Epithelial cell of proximal tubule (primary cell): ENCODE measurements at regions not wholly inside any gene's neighbourhood (a gene's known extent, or its start where the extent isn't known, plus 50 kb on each side); places are given as distances from the start of the nearest gene placed in this dataset.

Experiments used
- DNase-seq: peaks from one replicate; pipeline ENCODE4 v3.0.0-alpha.2; 2011; ENCODE audit warnings: low read depth
- H3K4me3 ChIP-seq: 2 replicates; pipeline ENCODE4 v1.5.1; 2011; ENCODE audit warnings: low read depth, mild to moderate bottlenecking, low read length
- TF ChIP-seq, protein P1 (sequence below): conservative IDR thresholded peaks from 2 replicates; pipeline ENCODE4 v1.5.1; 2012; ENCODE audit warnings: low read depth, mild to moderate bottlenecking, low read length

DNA sequence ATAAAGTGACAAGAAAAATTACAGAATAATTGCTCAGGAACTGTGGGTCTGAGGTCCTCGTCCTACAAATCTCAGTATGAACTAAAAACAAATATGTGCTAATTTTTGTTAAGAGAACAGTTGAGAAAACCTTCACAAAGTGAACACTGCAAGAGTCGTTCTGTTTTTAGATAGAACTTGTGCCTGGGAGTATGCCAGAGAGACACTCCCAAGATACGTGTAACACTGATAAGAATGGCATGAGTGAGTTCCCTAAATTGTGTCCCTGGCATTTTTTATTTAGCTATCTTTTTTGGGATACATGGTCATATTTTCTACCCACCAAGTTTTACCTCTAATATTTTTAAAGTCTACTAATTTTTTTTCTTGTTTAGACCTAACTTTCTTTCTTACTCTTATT is 860.0 kb upstream of the NR2F2 start:
- no peak overlapping the region for H3K4me3 ChIP-seq
- TF ChIP-seq, protein P1, sequence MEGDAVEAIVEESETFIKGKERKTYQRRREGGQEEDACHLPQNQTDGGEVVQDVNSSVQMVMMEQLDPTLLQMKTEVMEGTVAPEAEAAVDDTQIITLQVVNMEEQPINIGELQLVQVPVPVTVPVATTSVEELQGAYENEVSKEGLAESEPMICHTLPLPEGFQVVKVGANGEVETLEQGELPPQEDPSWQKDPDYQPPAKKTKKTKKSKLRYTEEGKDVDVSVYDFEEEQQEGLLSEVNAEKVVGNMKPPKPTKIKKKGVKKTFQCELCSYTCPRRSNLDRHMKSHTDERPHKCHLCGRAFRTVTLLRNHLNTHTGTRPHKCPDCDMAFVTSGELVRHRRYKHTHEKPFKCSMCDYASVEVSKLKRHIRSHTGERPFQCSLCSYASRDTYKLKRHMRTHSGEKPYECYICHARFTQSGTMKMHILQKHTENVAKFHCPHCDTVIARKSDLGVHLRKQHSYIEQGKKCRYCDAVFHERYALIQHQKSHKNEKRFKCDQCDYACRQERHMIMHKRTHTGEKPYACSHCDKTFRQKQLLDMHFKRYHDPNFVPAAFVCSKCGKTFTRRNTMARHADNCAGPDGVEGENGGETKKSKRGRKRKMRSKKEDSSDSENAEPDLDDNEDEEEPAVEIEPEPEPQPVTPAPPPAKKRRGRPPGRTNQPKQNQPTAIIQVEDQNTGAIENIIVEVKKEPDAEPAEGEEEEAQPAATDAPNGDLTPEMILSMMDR = no peak
- no peak for DNase-seq

DNA sequence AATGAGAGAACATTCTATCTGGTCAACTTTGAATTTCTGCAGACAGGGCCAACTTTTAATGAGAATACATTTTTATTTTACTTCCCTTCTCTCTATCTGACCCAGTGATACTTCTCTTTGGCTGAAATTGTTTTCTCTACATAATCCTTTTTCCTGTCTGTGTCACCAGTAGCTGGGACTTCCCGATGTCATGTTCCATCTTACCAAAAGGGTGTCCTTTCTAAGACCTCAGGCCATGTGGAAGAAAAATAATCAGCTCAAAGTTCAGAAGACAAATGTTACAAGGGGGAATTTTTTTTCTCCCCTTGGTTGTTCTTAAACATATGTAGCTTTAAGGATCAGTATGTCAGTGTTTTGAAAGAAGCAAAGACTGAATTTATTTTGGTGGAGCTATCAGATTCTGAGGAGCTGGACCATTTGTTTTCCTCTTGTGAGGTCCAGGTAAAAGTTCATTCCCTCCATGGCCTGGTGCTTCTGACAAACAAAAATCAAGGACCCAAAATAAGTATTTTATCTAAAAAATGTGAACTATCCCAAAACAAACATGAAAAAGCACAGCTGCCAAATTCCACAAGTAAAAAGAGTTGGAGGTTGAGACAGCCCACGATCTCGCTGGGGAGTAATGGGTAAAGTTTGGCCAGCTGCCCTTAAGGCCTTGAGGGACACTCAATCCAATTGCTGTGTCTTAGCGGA is 859.4 kb upstream of the NR2F2 start:
- DNase-seq = no peak
- TF ChIP-seq, protein P1 = no peak
- no peak overlapping the region for H3K4me3 ChIP-seq

DNA sequence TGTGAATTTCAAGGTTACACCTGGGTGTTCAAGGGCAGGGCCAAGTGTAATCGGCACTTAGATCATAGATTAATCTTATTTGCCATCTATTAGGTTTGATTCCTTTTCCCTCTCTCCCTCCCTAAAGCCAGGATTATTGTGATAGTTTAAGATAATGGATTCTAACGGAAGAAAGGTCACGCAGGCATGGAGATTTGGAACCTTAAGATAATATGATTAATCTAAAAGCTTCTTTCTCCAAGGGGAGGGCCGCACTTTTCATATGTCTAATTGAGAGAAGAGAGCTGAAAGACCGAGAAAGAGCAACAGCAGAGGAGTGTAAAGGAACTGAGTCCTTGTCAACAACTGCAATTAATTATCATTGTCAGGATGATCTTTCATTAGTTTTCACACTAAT is 858.8 kb upstream of the NR2F2 start:
- DNase-seq = no peak
- H3K4me3 ChIP-seq = no peak overlapping the region
- TF ChIP-seq, protein P1 = no peak

DNA sequence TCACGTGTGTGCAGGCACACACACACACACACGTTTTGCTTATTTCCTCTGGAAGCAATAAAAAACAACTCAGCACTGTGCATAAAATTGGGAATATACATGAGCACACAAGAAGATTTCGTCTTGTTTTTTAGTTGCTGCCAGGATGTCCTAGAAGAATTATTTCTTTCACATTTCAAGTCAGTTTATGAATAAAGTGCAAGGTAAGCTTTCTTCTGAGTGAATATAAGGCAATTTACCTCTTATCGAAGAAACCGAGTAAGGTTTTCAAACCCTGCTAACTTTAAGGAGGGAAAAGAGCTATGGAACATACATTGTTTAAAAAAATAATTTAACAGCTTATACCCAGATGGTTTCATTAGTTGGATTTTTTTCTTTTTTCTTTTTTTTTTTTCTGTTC is 855.4 kb upstream of the NR2F2 start:
- TF ChIP-seq, protein P1 = no peak
- no peak overlapping the region for H3K4me3 ChIP-seq
- no peak for DNase-seq

DNA sequence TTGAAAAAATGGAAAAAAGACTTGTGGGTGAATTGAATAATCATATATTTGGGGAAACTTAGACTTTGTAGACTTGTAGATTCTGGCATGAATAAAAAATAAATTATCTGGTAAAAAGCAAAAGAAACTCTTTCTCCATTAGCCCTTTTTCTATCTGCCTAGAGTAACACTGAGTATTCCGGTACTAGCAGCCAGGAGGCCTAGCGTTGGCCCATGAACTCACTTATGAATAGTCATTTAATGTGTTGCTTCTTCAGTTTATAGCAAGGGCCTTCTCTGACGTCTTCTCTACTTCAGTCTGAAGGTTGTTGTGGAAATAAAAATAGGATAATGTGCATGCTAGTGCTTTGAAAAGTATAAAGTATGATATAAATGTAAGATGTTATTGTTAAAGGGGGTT is 851.2 kb upstream of the NR2F2 start:
- DNase-seq = no peak
- H3K4me3 ChIP-seq = no peak overlapping the region

DNA sequence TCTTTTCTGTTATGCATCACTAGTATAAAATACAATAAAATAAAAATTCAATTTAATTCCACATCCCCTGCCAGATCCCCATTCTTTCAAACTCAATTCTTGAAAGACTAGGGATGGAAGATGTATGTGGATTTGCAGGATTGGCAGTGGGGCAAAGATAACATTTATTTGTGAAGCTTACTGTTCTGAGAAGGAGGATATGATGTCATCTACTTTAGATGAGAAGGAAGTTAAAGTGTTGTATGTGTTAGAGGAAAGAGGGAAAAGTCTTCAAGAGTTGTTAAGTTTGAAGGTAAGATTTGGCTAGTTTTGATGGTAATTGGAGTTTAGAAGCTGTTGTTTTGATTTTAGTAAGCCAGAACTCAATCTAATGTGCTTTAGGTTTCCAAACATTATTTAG is 845.1 kb upstream of the NR2F2 start:
- DNase-seq = no peak
- TF ChIP-seq, protein P1 = no peak
- H3K4me3 ChIP-seq = no peak overlapping the region

More for the DNA sequence above, 851.2 kb upstream of the NR2F2 start:
- TF ChIP-seq, protein P1 = no peak

DNA sequence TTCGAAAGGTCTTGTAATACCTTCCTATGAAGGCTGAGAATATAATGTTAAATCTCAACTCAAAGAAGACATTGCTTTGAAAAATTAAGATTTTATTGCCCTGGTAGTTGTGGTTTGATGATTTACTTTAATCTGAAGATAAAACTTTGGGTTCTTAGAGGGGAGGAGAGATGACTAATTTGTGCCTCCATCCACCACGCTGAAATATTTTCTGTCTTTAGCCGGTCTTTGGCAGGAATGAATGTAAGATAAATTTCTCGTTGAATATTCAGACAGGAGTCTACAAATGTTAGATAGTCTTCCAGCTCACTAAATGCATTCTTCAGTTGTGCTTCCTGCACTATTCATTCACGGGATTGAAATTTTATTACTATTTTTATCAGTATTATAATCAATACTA is 844.3 kb upstream of the NR2F2 start:
- H3K4me3 ChIP-seq = no peak overlapping the region
- TF ChIP-seq, protein P1 = no peak
- DNase-seq = no peak
